GM18499 (cell line): ENCODE measurements at regions not wholly inside any gene's neighbourhood (a gene's known extent, or its start where the extent isn't known, plus 50 kb on each side); places are given as distances from the start of the nearest gene placed in this dataset.

Source experiments
- ATAC-seq: cut with Tn5 transposase; IDR thresholded peaks from one replicate; pipeline ENCODE4 v1.9.1; 2021; ENCODE audit warnings: moderate number of reproducible peaks; ENCODE audit not compliant: insufficient read depth, unreplicated experiment

DNA sequence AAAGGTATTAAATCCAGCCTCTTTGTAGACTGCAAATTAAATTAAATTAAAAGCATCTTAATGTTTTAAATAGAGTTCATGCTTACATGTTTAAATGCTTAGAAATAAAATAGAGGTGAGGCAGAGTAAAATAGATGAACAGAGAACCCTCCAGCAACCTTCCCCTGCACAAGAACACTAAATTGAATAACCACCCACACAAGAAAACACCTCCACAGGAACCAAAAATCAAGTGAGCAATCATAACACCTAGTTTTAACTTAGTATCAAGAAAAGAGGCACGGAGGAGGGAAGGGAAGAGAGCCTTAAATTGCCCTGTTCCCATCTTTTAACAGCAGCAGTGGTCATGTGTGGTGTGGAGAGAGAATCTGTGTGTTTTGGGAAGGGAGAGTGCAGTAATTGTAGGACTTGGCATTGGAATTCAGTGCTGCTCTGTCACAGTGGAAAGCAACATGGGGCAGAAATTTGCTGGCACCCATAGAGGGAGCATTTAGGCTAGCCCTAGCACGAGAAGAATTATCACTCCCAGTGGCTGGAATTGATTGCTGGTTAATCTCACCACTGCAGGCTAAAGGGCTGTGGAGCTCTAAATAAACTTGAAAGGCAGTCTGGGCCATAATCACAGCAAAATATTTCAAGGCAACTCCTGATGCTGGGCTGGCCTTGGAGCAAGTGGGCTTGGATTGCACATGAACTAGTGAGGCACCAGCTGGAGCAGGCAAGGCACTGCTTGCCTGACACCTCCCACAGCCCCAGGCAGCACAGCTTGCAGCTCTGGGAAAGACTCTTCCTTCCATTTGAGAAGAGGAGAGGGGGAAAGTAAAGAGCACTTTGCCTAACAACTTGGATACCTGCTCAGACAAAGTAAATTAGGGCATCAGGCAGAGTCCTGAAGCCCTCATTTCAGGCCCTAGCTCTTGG, 1478.8 kb downstream of the NCAM2 start:
- ATAC-seq, result no peak

DNA sequence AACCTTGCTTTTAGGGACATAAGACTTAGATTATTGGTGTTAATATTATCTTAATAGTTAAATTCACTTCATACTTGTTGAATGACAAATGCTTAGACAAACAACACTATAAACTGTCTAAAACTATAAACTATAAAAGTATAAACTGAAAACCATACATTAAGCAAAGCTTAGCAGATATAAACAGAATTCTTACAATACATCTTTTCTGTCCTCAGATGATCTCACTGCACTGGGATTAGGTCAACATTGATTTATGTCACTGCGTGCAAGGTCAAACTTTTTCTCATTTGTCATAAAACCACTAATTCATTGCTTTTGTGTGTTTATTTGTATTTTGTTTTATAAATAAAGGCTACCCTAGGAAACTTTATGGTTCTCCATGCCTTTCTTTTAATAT, 1491.8 kb downstream of the NCAM2 start:
- ATAC-seq, result no peak

DNA sequence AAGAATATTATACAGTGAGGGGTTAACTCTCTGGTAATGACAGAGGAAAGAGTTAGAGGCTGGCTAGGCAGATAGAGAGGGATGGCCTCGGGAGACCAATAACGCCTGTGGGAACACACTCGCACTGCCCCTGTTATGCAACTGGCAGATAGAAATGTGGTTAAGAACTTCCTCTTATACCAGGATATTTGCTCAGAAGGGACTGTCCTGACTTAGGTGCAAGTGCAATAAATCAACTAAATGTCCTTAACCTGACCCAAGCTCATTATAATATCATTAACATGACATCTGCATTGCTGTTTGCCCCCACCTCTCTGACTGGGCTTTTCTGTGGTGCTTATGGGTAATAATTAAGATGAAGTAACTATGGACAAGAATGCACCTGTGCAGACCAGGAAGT, 1518.0 kb downstream of the NCAM2 start:
- no peak for ATAC-seq

DNA sequence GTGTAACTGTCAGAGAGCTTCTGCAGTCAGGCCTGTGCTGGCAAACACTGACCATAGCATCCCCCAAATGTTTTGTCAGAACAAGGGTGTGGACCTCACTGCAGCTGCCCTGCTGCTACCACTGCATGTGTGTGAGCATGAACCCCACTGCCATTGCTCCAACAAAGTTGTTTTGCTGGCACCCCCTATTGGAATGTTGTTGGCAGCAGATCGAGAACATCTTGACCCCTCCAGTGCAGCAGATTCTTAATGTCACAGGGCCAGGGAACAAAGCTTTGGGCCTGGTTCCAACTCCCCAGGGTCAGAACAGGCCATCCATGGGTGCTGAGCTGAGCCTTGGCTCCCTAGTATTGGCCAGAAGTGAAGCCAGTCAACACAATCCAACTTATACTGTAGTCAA, 1537.4 kb downstream of the NCAM2 start:
- no peak for ATAC-seq

DNA sequence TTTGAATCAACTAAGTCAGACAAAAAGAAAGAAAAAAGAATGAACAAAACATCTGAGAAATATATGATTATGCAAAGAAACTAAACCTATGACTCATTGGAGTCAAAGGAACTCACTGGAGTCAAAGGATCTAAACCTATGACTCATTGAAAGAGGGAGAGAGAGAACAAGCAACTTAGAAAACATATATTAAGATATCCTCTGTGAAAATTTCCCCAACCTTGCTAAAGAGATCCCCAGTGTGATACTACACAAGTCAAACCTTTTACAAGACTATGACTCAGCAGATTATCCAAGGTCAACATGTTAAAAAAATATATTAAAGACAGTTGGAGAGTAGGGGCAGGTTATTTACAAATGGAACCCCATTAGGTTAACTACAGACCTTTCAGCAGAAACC, 1538.3 kb downstream of the NCAM2 start:
- no peak for ATAC-seq

DNA sequence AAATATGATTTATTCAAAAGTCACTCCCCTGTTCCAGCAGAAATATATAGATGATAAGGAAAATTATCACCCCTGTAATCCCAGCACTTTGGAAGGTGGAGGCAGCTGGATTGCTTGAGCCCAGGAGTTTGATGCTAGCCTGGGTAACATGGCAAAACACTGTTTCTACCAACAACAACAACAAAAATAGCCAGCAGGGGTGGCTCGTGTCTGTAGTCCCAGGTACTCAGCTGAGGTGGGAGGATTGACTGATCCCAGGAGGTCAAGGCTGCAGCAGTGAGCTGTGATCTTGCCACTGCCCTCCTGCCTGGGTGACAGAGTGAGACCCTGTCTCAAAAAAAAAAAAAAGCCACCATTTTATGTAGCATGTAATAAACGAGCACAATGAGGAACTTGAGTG, 1546.5 kb downstream of the NCAM2 start:
- no peak for ATAC-seq

DNA sequence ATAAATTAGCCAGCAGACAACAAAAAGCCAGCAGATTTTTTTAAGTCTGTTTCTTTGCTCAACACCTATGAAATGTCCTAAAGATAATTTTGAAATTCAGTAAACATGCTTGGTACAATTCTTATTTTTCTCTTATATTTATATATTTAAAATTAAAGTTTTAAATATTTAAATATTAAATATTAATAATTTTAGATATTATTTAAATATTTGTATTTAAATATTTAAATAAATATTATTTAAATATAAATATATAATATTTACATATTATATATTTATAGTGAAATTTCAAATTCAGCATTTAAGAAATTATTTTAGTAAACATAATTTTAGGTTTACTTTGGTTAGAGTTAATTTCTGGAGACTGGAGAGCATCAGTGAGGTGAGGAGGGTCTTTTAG, 1554.2 kb downstream of the NCAM2 start:
- no peak for ATAC-seq

DNA sequence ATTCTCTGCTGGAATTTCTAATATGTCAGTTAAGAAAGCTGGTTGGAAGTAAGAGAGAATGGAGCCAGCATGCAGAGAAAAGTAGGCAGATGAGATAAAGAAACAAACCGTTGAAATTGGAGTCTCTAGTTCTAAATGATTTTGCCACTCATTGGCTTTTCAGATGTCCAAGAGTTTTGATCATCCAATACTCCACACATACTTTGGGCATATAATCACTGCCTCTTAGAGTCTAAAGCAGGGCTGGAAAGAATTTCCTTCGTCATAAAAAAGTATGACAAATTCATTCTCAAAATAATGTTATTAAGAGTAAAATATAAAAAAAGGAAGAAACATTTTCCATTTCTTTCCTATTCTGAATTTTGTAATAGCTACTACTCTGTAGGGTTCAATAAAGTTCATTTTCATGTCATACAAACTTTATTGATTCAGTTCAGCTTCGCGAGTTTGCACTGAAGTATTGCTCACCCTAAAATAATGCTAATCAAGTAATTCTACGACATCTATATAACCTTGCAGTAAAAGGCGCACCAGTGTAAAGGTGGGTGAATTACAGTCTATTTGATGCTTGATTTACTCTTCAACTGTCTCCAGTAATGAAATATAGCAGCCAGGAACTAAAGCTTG, 1556.6 kb downstream of the NCAM2 start:
- ATAC-seq, result no peak

DNA sequence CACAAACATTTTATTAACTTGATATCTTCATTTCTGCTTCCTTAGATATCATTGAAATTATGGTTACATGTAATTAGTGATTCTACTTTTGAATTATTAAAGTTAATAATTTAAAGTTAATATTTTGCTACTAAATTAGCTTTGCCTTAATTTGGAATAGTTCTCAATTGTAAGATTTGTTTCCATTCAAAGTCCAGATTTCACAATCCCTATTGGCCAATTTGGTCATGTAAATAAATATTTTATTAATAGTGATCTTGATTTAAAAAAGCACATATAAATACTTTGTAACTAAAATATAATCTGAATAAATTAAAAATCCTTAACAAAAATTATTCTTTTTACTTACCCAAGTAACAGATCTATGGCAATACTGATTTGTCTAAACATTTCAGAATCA, 1558.6 kb downstream of the NCAM2 start:
- ATAC-seq, result no peak

DNA sequence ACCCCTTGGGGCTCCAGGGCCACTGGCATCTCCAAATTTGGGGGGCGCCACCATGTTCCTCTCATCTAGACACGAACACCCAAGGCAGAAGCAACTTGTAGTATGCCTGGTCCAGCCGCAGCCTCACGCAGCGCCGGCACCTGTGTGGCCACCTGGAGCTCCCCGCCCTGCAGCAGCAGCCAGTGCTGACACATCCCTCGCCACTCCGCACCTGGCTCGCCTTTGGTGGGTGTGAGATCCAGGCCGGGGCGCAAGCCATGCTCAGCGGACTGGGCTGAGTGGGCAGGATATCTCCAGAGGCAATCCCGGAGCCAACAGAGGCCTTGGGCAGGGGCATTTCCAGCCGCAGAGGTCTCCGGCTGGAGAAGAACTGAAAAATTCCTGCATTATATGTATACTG, 1563.7 kb downstream of the NCAM2 start:
- no peak for ATAC-seq

DNA sequence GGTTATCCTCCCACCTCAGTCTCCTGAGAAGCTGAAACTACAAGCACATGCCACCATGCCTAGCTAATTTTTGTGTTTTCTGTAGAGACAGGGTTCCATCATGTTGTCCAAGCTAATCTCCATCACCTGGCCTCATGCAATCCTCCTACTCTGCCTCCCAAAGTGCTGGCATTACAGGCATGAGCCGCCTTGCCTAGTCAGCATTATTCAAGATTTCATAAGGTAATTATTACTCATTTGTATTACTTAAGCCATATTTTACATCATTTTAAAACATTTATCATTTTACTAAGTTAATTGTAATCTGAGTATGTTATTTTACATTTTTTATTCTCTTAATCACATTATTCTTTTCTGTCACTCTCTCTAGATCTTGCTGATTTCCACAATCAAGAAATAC, 1575.6 kb downstream of the NCAM2 start:
- no peak for ATAC-seq

DNA sequence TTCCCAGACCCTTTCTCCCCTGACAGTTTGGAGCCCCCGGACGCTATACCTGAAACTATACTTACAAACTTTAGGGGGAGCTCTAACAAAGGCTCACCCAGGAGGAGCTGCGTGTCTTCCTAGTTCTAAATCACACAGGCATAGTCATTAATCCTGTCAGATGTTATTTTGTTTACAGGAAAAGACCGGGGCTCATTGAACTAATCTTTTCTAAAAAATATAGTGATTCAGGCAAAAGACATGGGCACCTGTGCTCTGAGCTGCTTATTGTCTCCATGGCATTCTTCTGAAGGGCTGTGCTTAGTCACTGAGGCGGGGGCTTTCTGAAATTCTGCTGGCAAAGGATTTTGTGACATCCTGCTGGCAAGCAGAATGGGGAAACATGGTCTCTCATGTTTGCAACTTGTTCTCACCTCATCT, 1577.0 kb downstream of the NCAM2 start:
- ATAC-seq, result no peak

DNA sequence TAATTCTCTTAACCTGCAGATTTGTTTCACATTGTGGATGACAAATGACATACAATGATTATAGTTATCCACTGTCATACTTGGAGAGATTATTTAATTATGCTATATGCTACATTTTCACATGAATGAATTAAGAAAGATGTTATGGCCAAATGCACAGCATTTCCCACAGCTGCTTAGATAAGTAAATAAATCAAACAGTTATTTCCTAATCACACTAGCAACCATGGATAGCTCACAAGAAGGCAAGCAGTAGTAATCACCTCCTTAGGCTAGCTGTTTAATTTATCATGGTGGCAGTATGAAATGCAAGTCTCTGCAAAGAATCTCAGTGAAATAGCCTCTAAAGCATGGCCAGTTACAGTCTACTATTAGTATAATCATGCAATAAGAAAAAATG, 1581.5 kb downstream of the NCAM2 start:
- no peak for ATAC-seq

DNA sequence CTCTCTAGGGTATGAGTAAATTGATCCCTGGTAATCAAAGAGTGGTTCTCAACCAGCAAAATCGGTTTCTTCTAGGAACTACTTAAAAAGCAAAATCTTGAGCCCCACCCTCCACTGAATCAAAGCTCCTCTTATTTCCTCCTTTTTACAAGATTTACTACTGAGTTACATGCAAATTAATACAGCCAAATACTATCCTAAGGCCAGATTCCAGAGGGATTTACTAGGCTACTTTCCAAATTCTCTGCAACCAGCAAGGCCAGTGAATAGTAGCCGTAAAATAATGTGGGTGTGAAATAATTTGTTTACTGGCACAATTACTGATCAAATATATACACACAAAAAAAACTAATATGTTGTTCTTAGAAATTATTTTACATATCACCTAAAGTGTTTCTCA, 1583.8 kb downstream of the NCAM2 start:
- ATAC-seq, result no peak

DNA sequence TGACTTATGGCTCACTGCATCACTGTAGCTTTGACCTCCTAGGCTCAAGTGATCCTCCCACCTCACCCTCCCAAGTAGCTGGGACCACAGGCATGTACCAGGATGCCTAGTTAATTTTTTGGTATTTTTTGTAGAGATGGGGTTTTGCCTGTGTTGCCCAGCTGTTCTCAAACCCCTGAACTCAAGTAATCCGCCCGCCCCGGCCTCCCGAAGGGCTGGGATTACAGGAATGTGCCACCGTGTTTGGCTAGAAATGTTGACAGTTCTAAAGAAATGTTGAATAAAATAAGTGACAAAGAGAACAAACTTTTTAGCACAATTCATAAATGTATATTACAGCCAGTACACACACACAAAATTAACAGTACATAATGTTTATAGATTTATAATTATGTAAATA, 1586.1 kb downstream of the NCAM2 start:
- no peak for ATAC-seq

DNA sequence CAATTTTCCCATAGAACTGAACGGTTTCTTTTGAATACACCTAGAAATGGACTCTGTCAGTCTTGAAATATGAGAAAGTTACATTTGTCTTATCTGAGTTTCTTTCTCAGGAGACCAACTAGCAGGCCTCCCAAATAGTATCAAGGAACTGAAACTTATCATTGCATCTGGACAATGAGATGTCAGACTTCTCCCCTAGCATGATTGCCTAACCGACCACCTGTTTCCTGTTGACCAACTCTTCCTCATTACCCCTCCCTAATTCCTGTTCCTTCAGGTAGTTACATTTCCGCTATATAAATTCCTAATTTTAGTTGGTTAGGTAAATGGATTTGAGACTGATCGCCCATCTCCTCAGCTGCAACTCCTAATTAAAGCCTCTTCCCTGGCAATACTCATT, 1587.3 kb downstream of the NCAM2 start:
- no peak for ATAC-seq

DNA sequence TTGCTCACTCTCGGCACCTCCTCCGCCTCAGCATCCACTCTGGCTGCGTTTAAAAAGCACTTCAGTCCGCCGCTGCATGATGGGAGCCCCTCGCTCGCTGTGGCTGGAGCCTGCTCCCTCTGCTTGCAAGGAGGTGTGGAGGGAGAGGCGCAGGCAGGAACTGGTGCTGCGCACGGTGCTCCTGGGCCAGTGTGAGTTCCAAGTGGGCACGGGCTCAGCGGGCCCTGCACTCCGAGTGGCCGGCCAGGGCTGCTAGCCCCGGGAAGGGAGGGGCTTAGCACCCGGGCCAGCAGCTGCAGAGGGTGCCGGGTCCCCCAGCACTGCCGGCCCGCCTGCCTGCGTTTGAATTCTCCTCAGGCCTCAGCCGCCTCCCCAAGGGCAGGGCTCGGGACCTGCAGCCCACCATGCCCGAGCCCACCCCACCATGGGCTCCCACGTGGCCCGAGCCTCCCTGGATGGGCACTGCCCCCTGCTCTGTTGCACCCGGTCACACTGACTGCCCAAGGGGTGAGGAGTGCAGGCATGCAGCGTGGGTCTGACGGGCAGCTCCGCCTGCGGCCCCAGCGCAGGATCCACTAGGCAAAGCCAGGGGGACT, 1599.5 kb downstream of the NCAM2 start:
- ATAC-seq, result no peak

DNA sequence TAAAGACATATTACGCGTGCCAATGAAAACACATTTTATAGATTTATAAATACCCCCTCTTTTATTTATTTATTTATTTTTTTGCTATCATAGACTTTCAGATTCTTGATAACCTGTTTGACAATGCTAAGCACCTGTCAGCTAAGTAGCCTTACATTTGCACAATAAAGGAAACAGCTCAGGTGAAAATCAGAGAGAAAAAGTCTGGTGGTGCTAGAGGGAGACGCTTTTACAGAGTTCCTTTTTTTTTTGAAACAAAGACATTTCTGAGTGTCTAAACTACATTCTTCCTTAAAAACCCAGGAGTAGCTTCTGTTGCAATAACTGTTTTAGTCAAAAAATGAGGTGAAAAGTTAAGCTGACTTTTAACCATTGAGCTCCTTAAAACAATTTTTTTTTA, 1611.6 kb downstream of the NCAM2 start:
- ATAC-seq, result no peak

DNA sequence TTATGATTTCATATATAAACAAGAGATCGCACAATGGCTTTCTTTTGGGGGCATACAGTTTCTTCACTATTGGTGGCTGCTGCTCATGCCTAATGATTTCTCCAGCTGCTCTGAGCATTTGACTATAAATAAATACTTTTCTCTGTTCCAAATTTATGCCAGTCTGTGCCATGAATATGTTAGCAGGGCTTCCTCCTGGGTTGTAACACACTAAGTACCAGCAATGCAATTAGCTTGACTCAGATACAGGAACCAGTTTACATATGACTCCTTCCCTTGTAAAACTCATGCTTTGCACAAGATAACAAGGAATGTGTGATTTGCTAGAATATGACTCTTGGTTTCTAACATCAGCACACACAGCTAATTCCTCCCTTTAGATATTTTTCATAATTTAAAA, 1629.7 kb downstream of the NCAM2 start:
- no peak for ATAC-seq

DNA sequence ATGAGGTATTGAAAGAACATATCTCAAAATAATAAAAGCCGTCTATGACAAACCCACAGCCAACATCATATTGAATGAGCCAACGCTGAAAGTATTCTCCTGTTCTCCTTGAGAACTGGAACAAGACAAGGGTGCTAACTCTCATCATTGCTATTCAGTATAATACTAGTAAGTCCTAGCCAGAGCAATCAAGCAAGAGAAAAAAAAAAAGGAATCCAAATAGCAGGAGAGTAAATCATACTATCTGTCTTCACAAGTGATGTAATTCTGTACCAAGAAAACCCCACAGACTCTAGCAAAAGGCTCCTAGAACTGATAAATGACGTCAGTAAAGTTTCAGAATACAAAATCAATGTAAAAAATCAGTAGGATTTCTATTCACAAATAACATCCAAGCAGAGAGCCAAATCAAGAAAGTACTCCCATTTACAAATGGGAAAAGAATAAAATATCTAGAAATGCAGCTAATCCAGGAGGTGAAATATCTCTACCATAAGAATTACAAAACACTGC, 1632.8 kb downstream of the NCAM2 start:
- no peak for ATAC-seq

DNA sequence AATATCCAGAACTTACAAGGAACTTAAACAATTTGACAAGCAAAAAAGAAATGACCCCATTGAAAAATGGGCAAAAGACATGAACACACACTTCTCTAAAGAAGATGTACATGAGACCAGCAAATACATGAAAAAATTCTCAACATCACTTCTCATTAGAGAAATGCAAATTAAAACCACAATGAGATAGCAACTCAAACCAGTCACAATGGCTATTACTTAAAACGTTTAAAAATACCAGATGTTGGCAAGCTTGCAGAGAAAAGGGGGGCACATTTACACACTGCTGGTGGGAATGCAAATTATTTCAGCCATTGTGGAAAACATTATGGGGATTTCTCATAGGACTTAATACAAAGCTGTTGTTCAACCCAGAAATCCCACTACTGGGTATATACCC, 1634.0 kb downstream of the NCAM2 start:
- no peak for ATAC-seq
